ENCODE measurements at regions not wholly inside any gene's neighbourhood (a gene's known extent, or its start where the extent isn't known, plus 50 kb on each side); places are given as distances from the start of the nearest gene placed in this dataset.

DNA sequence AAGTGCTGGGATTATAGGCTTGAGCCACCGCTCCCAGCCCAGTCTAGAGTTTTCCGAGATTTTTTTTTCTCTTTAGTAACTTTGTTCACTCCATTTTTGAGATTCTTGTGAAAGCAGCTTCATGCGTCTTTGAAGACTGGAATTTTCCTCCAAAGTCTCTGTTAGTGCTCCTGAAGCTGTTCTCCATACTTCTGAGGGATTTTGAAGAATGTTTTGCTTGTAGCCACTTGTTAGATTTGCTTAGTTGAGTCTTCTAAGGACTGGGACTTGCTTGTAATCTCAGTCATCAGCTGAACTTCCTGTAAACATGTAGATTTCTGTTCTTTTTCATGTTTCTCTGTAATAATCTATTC lies 234.3 kb downstream of the MYCN start:
- H3K4me2 ChIP-seq (replicated peaks; ENCODE audit: low read depth, low read length, poor library complexity, severe bottlenecking), result no peak overlapping the region
- 100% methylated on average over 3 of the region's 3 CpGs for WGBS (ENCODE audit: insufficient coverage)
- H3K27ac ChIP-seq (ENCODE audit: low read length in 2 of 2), result no peak overlapping the region
- Mint-ChIP-seq H3K9me3 (ENCODE audit: insufficient read depth) (no peaks in the 10 kb centered on the region), H3K27ac (no peak overlapping the region), H3K27me3 (no peaks in the 10 kb centered on the region), H3K4me1 (no peaks in the 10 kb centered on the region), H3K4me3 (no peak overlapping the region)
- no peaks in the 10 kb centered on the region for H3K4me1 ChIP-seq (ENCODE audit: control insufficient read depth in 2 of 2, insufficient read depth in 2 of 2, low read length in 2 of 2)
- H3K36me3 ChIP-seq (replicated peaks in 1 of 2; ENCODE audit: control extremely low read depth in 1 of 2, control insufficient read depth in 1 of 2, extremely low read depth in 1 of 2, insufficient read depth in 2 of 2, low read length in 1 of 2), result no peaks in the 10 kb centered on the region
- TF ChIP-seq, protein P1, sequence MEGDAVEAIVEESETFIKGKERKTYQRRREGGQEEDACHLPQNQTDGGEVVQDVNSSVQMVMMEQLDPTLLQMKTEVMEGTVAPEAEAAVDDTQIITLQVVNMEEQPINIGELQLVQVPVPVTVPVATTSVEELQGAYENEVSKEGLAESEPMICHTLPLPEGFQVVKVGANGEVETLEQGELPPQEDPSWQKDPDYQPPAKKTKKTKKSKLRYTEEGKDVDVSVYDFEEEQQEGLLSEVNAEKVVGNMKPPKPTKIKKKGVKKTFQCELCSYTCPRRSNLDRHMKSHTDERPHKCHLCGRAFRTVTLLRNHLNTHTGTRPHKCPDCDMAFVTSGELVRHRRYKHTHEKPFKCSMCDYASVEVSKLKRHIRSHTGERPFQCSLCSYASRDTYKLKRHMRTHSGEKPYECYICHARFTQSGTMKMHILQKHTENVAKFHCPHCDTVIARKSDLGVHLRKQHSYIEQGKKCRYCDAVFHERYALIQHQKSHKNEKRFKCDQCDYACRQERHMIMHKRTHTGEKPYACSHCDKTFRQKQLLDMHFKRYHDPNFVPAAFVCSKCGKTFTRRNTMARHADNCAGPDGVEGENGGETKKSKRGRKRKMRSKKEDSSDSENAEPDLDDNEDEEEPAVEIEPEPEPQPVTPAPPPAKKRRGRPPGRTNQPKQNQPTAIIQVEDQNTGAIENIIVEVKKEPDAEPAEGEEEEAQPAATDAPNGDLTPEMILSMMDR (IDR thresholded peaks at IDR 0.05), result no peak
- TF ChIP-seq EZH2 (IDR thresholded peaks at IDR 0.05; ENCODE audit: borderline replicate concordance, insufficient read depth, low read depth, low read length, poor library complexity, severe bottlenecking), result no peak
- intact Hi-C loops (cut with micrococcal nuclease), result no loop called here
- H3K79me2 ChIP-seq (ENCODE audit: control insufficient read depth, insufficient read depth, low read length), result no peaks in the 10 kb centered on the region
- no peak overlapping the region for H3K4me3 ChIP-seq (ENCODE audit: control extremely low read depth in 1 of 5, extremely low read depth in 1 of 5, insufficient read depth in 1 of 5, low read depth in 2 of 5, low read length in 4 of 5)
- POLR2A ChIA-PET, result no interaction called here
- H3K9me3 ChIP-seq (ENCODE audit: control extremely low read depth in 1 of 3, control insufficient read depth in 2 of 3, insufficient read depth in 1 of 3, low read length in 2 of 3), result no peaks in the 10 kb centered on the region
- ATAC-seq (ENCODE audit: low read depth) (no peak), DNase-seq (no peak)
- CTCF ChIA-PET, result no interaction called here
- H3K9ac ChIP-seq (ENCODE audit: low read length), result no peak overlapping the region
- H4K20me1 ChIP-seq (ENCODE audit: control insufficient read depth, insufficient read depth, low read length, poor library complexity, severe bottlenecking), result no peaks in the 10 kb centered on the region
- H2AFZ ChIP-seq (ENCODE audit: insufficient read depth, low read depth, low read length, poor library complexity, severe bottlenecking), result no peak overlapping the region
- H3K27me3 ChIP-seq (replicated peaks in 1 of 4; ENCODE audit: control extremely low read depth in 1 of 4, control insufficient read depth in 3 of 4, insufficient read depth in 4 of 4, low read length in 3 of 4), result no peaks in the 10 kb centered on the region

DNA sequence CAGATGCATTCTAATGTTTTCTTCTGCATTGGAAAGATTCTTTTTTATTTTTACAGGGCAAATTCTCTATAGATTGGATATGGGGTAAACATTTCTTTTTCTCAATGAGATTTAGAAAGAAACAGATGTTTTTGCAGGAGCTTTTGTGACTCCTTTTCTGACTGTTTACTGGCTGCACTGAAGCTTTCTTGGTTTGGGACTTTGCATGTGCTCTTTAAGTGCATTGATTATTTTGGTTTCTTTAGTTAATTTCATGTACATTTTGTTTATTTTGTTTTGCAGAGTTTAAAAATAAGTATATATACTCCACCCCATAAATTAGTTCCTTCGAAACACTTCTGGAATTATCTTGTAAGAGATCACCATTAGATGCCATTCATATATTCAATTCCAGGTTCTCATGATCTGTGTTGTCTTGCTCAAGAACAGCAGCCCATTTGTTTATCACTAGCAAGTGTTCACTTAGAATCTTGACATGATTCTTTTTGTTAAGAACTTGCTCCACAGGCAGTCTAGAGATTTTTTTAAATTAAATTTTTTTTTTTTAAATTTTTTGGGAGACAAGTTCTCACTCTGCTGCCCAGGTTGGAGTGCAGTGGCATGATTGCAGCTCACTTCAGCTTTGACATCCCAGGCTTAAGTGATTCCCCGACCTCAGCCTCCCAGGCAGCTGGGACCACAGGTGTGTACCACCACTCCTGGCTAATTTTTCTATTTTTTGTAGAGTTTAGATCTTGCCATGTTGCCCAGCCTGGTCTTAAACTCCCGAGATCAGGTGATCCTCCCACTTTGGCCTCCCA lies 233.7 kb downstream of the MYCN start:
- ChIA-PET CTCF (no interaction called here), POLR2A (no interaction called here)
- H3K9me3 ChIP-seq (ENCODE audit: control extremely low read depth in 1 of 3, control insufficient read depth in 2 of 3, insufficient read depth in 1 of 3, low read length in 2 of 3), result no peaks in the 10 kb centered on the region
- H3K79me2 ChIP-seq (ENCODE audit: control insufficient read depth, insufficient read depth, low read length), result no peaks in the 10 kb centered on the region
- H3K27ac ChIP-seq (ENCODE audit: low read length in 2 of 2), result no peak overlapping the region
- DNase-seq, result no peak
- H3K4me3 ChIP-seq (ENCODE audit: control extremely low read depth in 1 of 5, extremely low read depth in 1 of 5, insufficient read depth in 1 of 5, low read depth in 2 of 5, low read length in 4 of 5), result no peak overlapping the region
- no peak overlapping the region for H3K4me2 ChIP-seq (replicated peaks; ENCODE audit: low read depth, low read length, poor library complexity, severe bottlenecking)
- H3K27ac Mint-ChIP-seq, result no peak overlapping the region
- no peaks in the 10 kb centered on the region for H3K9me3 Mint-ChIP-seq (ENCODE audit: insufficient read depth)
- H3K36me3 ChIP-seq (replicated peaks in 1 of 2; ENCODE audit: control extremely low read depth in 1 of 2, control insufficient read depth in 1 of 2, extremely low read depth in 1 of 2, insufficient read depth in 2 of 2, low read length in 1 of 2), result no peaks in the 10 kb centered on the region
- no peak overlapping the region for H2AFZ ChIP-seq (ENCODE audit: insufficient read depth, low read depth, low read length, poor library complexity, severe bottlenecking)
- H3K4me3 Mint-ChIP-seq, result no peak overlapping the region
- no peak overlapping the region for H3K9ac ChIP-seq (ENCODE audit: low read length)
- H4K20me1 ChIP-seq (ENCODE audit: control insufficient read depth, insufficient read depth, low read length, poor library complexity, severe bottlenecking), result no peaks in the 10 kb centered on the region
- 90% methylated on average over 2 of the region's 3 CpGs for WGBS (ENCODE audit: insufficient coverage)
- intact Hi-C loops (cut with micrococcal nuclease), result no loop called here
- ATAC-seq (ENCODE audit: low read depth), result no peak
- H3K4me1 Mint-ChIP-seq, result no peaks in the 10 kb centered on the region
- H3K27me3 Mint-ChIP-seq, result no peaks in the 10 kb centered on the region
- TF ChIP-seq EZH2 (IDR thresholded peaks at IDR 0.05; ENCODE audit: borderline replicate concordance, insufficient read depth, low read depth, low read length, poor library complexity, severe bottlenecking), result no peak
- TF ChIP-seq, protein P1 (IDR thresholded peaks at IDR 0.05), result no peak
- H3K27me3 ChIP-seq (replicated peaks in 1 of 4; ENCODE audit: control extremely low read depth in 1 of 4, control insufficient read depth in 3 of 4, insufficient read depth in 4 of 4, low read length in 3 of 4), result no peaks in the 10 kb centered on the region
- H3K4me1 ChIP-seq (ENCODE audit: control insufficient read depth in 2 of 2, insufficient read depth in 2 of 2, low read length in 2 of 2), result no peaks in the 10 kb centered on the region

All from B cell (primary cell).